ENCODE measurements at regions not wholly inside any gene's neighbourhood (a gene's known extent, or its start where the extent isn't known, plus 50 kb on each side); places are given as distances from the start of the nearest gene placed in this dataset.

GRCh38 chr1:192003295-192004077 is 154.8 kb upstream of the RGS18 start:
- Histone ChIP-seq H3K27ac (no peak overlapping the region), H3K9me3 (no peaks in the 10 kb centered on the region), H3K36me3 (no peaks in the 10 kb centered on the region), H3K27me3 (no peaks in the 10 kb centered on the region), H3K4me1 (ENCODE audit: control insufficient read depth in 1 of 2, insufficient read depth in 1 of 2, low read depth in 1 of 2, low read length in 1 of 2) (no peaks in the 10 kb centered on the region), H3K4me3 (ENCODE audit: low read depth in 1 of 2, low read length in 1 of 2) (no peak overlapping the region)
- no peak for TF ChIP-seq CTCF (IDR thresholded peaks at IDR 0.05)

GRCh38 chr1:192005976-192006375 is 152.3 kb upstream of the RGS18 start:
- Histone ChIP-seq H3K36me3 (no peaks in the 10 kb centered on the region), H3K9me3 (no peaks in the 10 kb centered on the region), H3K27me3 (no peaks in the 10 kb centered on the region), H3K4me1 (ENCODE audit: control insufficient read depth in 1 of 2, insufficient read depth in 1 of 2, low read depth in 1 of 2, low read length in 1 of 2) (no peaks in the 10 kb centered on the region), H3K4me3 (ENCODE audit: low read depth in 1 of 2, low read length in 1 of 2) (no peak overlapping the region), H3K27ac (no peak overlapping the region)
- TF ChIP-seq CTCF (IDR thresholded peaks at IDR 0.05) = no peak

- TF ChIP-seq CTCF (IDR thresholded peaks at IDR 0.05) = no peak
- H3K4me1 ChIP-seq (ENCODE audit: control insufficient read depth in 1 of 2, insufficient read depth in 1 of 2, low read depth in 1 of 2, low read length in 1 of 2) = no peaks in the 10 kb centered on the region
- no peak overlapping the region for H3K4me3 ChIP-seq (ENCODE audit: low read depth in 1 of 2, low read length in 1 of 2)
- H3K27ac ChIP-seq = no peak overlapping the region
- H3K36me3 ChIP-seq = no peaks in the 10 kb centered on the region
- no peaks in the 10 kb centered on the region for H3K27me3 ChIP-seq
- H3K9me3 ChIP-seq = no peaks in the 10 kb centered on the region
These were observed 149.9 kb upstream of the RGS18 start for GRCh38 chr1:192008281-192008825.

- Histone ChIP-seq H3K27me3 (no peaks in the 10 kb centered on the region), H3K27ac (no peak overlapping the region), H3K9me3 (no peaks in the 10 kb centered on the region), H3K4me3 (ENCODE audit: low read depth in 1 of 2, low read length in 1 of 2) (no peak overlapping the region), H3K4me1 (ENCODE audit: control insufficient read depth in 1 of 2, insufficient read depth in 1 of 2, low read depth in 1 of 2, low read length in 1 of 2) (no peaks in the 10 kb centered on the region), H3K36me3 (no peaks in the 10 kb centered on the region)
- TF ChIP-seq CTCF (IDR thresholded peaks at IDR 0.05) = no peak
These were observed 147.9 kb upstream of the RGS18 start for GRCh38 chr1:192010406-192010805.

- H3K27me3 ChIP-seq = no peaks in the 10 kb centered on the region
- no peaks in the 10 kb centered on the region for H3K9me3 ChIP-seq
- H3K27ac ChIP-seq = no peak overlapping the region
- TF ChIP-seq CTCF (IDR thresholded peaks at IDR 0.05) = no peak
- no peak overlapping the region for H3K4me3 ChIP-seq (ENCODE audit: low read depth in 1 of 2, low read length in 1 of 2)
- H3K36me3 ChIP-seq = no peaks in the 10 kb centered on the region
- H3K4me1 ChIP-seq (ENCODE audit: control insufficient read depth in 1 of 2, insufficient read depth in 1 of 2, low read depth in 1 of 2, low read length in 1 of 2) = no peaks in the 10 kb centered on the region
These were observed 146.7 kb upstream of the RGS18 start for GRCh38 chr1:192011525-192011924.

All from neutrophil (primary cell).